RWPE2 (cell line): ENCODE measurements at regions not wholly inside any gene's neighbourhood (a gene's known extent, or its start where the extent isn't known, plus 50 kb on each side); places are given as distances from the start of the nearest gene placed in this dataset.
"Not testable (repeated sequence)": the region's sequence is repeated elsewhere in the genome, so short reads cannot be mapped to it uniquely, and the experiment has no call there.

Experiments used
- ATAC-seq: fragments of 200-7000 bp; cut with Tn5 transposase; 3 replicates; pipeline ENCODE4 v1.9.1; 2021; ENCODE audit warnings: low read depth
- DNase-seq: peaks from one replicate; pipeline ENCODE4 v3.0.0-alpha.2; 2020; ENCODE audit warnings: low spot score
- H3K27ac ChIP-seq: fragments of 450-650 bp; 2 replicates; pipeline ENCODE4 v1.5.1; 2017; ENCODE audit warnings: mild to moderate bottlenecking; ENCODE audit not compliant: poor library complexity, severe bottlenecking
- H3K27me3 ChIP-seq: fragments of 250-450 bp; sonication (Bioruptor Pico); 2 replicates; pipeline ENCODE4 v1.5.1; 2021; ENCODE audit warnings: mild to moderate bottlenecking, moderate library complexity; ENCODE audit not compliant: insufficient read depth, poor library complexity, severe bottlenecking
- H3K36me3 ChIP-seq: fragments of 250-450 bp; sonication (Bioruptor Pico); 2 replicates; pipeline ENCODE4 v1.5.1; 2020; ENCODE audit warnings: low read depth, mild to moderate bottlenecking, moderate library complexity
- H3K4me1 ChIP-seq: fragments of 250-450 bp; sonication (Bioruptor Pico); 2 replicates; pipeline ENCODE4 v1.5.1; 2021; ENCODE audit warnings: mild to moderate bottlenecking, moderate library complexity; ENCODE audit not compliant: insufficient read depth, poor library complexity, severe bottlenecking
- H3K4me3 ChIP-seq: fragments of 250-450 bp; sonication (Bioruptor Pico); 2 replicates; pipeline ENCODE4 v1.5.1; 2021; ENCODE audit warnings: mild to moderate bottlenecking, moderate library complexity; ENCODE audit not compliant: severe bottlenecking
- H3K9me3 ChIP-seq: fragments of 250-450 bp; sonication (Bioruptor Pico); 2 replicates; pipeline ENCODE4 v1.5.1; 2021; ENCODE audit warnings: mild to moderate bottlenecking, moderate library complexity; ENCODE audit not compliant: severe bottlenecking
- TF ChIP-seq, protein P1 (sequence below): fragments of 450-650 bp; IDR thresholded peaks from one replicate; pipeline ENCODE4 v1.5.1; 2017; ENCODE audit warnings: mild to moderate bottlenecking, moderate library complexity; ENCODE audit not compliant: poor library complexity, severe bottlenecking

DNA sequence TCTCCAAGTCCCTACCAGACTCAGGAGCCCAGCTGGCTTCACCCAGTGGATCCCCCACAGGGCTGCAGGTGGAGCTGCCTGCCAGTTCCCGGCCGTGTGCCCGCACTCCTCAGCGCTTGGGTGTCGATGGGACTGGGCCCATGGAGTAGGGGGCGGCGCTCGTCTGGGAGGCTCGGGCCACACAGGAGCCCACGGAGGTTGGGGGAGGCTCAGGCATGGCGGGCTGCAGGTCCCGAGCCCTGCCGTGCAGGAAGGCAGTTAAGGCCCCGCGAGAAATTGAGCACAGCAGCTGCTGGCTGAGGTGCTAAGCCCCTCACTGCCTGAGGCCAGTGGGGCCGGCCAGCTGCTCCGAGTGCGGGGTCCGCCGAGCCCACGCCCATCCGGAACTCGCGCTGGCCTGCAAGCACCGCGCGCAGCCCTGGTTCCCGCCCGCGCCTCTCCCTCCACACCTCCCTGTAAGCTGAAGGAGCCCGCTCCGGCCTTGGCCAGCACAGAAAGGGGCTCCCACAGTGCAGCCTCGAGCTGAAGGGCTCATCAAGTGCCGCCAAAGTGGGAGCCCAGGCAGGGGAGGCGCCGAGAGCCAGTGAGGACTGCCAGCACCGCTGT is 1771.1 kb downstream of the OLFM4 start:
- no peak overlapping the region for H3K27ac ChIP-seq
- DNase-seq (no peak), ATAC-seq (no peak)
- no peaks in the 10 kb centered on the region for H3K36me3 ChIP-seq
- H3K9me3 ChIP-seq, result no peaks in the 10 kb centered on the region
- TF ChIP-seq, protein P1, sequence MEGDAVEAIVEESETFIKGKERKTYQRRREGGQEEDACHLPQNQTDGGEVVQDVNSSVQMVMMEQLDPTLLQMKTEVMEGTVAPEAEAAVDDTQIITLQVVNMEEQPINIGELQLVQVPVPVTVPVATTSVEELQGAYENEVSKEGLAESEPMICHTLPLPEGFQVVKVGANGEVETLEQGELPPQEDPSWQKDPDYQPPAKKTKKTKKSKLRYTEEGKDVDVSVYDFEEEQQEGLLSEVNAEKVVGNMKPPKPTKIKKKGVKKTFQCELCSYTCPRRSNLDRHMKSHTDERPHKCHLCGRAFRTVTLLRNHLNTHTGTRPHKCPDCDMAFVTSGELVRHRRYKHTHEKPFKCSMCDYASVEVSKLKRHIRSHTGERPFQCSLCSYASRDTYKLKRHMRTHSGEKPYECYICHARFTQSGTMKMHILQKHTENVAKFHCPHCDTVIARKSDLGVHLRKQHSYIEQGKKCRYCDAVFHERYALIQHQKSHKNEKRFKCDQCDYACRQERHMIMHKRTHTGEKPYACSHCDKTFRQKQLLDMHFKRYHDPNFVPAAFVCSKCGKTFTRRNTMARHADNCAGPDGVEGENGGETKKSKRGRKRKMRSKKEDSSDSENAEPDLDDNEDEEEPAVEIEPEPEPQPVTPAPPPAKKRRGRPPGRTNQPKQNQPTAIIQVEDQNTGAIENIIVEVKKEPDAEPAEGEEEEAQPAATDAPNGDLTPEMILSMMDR, result no peak
- H3K4me3 ChIP-seq, result no peak overlapping the region
- no peaks in the 10 kb centered on the region for H3K27me3 ChIP-seq
- no peaks in the 10 kb centered on the region for H3K4me1 ChIP-seq

DNA sequence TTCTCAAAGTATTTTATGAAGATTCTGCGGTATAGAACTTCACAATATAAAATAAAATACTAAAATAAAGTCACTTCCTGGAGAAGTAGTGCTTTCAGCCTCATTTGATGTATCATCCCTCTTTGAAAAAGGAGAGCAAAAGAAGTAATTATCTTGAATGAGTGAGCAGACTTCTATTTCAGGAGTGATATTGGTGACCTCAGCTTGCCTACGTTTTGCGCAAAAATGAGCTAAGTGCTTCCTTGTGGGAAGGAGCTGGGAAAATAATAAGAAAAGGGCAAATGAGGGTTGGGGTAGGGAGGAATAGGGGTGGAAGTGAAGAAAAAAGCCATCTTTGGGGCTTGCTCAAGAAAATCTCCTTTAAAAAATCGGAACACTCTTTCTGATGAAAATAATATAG is 1773.6 kb downstream of the OLFM4 start:
- Histone ChIP-seq H3K36me3 (no peaks in the 10 kb centered on the region), H3K9me3 (no peaks in the 10 kb centered on the region), H3K27me3 (no peaks in the 10 kb centered on the region), H3K4me3 (no peak overlapping the region), H3K27ac (no peak overlapping the region), H3K4me1 (no peaks in the 10 kb centered on the region)
- ATAC-seq (no peak), DNase-seq (no peak)
- TF ChIP-seq, protein P1, result no peak

DNA sequence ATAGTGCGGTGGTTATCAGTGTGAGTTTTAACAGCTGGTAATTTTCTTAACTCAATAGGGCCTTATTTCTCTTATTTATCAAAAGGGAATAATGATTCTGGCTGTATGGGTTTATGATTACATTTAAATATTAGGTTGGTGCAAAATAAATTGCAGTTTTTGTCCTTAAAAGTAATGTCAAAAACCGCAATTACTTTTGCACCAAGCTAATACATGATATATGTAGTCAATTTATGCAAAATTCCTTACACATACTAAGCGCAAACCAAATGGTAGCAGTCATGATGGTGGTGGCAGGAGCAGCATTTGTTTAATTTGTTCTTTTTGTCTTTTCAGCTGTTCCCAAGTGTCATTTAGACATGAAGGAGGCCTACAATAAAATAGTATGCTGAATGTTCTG is 1777.1 kb downstream of the OLFM4 start:
- Histone ChIP-seq H3K27me3 (no peaks in the 10 kb centered on the region), H3K27ac (no peak overlapping the region), H3K36me3 (no peaks in the 10 kb centered on the region), H3K9me3 (no peaks in the 10 kb centered on the region), H3K4me1 (no peaks in the 10 kb centered on the region), H3K4me3 (no peak overlapping the region)
- DNase-seq, result no peak
- TF ChIP-seq, protein P1, result no peak
- no peak for ATAC-seq

DNA sequence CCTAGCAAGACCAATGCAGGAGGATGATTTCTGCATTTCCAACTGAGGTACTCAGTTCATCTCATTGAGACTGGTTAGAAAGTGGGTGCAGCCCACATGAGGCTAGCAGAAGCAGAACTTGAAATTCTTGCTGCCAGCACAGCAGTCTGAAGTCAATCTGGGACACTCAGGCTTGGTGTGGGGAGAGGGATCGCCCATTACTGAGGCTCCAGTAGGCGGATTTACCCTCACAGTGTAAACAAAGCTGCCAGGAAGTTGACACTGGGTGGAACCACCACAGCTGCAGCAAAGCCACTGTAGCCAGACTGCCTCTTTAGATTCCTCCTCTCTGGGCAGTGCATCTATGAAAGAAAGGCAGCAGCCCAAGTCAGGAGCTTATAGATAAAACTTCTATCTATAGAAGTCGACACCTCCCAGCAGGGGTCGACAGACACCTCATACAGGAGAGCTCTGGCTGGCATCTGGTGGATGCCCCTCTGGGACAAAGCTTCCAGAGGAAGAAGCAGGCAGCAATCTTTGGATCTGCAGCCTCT is 1793.4 kb downstream of the OLFM4 start:
- not testable (repeated sequence) for H3K4me1 ChIP-seq, H3K36me3 ChIP-seq, H3K9me3 ChIP-seq, DNase-seq, H3K27me3 ChIP-seq, ATAC-seq, H3K27ac ChIP-seq, H3K4me3 ChIP-seq

DNA sequence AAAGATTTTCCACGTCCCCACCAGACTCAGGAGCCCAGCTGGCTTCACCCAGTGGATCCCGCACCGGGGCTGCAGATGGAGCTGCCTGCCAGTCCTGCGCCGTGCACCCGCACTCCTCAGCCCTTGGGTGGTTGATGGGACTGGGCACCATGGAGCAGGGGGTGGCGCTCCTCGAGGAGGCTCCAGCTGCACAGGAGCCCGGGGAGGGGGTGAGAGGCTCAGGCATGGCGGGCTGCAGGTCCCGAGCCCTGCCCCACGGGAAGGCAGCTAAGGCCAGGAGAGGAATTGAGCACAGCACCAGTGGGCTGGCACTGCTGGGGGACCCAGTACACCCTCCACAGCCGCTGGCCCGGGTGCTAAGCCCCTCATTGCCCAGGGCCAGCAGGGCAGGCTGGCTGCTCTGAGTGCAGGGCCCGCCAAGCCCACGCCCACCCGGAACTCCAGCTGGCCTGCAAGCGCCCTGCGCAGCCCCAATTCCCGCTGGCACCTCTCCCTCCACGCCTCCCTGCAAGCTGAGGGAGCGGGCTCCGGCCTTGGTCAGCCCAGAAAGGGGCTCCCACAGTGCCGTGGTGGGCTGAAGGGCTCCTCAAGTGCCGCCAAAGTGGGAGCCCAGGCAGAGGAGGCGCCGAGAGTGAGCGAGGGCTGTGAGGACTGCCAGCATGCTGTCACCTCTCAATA is 1800.9 kb downstream of the OLFM4 start:
- not testable (repeated sequence) for ATAC-seq, H3K4me3 ChIP-seq

DNA sequence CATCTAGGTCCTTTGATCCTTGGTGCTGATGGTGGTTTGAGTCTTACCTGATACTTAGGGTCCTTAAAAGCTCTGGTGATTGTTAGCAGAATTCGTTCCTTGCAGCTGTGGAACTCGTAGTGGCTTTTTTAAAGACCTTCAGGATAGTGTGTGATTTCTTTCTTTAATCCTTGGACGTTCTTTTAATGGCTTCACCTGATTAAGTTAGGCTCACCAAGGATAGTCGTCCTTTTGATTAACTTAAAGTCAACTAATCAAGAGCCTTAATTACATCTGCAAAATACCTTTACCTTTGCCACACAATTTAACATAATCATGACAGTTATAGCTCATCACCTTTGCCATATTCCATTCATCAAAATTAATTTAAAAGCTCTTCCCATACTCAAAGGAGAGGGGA is 1807.7 kb downstream of the OLFM4 start:
- Histone ChIP-seq H3K36me3 (no peaks in the 10 kb centered on the region), H3K4me1 (no peaks in the 10 kb centered on the region), H3K27me3 (no peaks in the 10 kb centered on the region), H3K27ac (no peak overlapping the region), H3K9me3 (no peaks in the 10 kb centered on the region), H3K4me3 (no peak overlapping the region)
- ATAC-seq (no peak), DNase-seq (no peak)
- TF ChIP-seq, protein P1, result no peak

More for the DNA sequence above, 1800.9 kb downstream of the OLFM4 start:
- not testable (repeated sequence) for H3K36me3 ChIP-seq, H3K27ac ChIP-seq, H3K27me3 ChIP-seq, H3K9me3 ChIP-seq, H3K4me1 ChIP-seq, DNase-seq
